Islet of Langerhans (tissue), 1 donor: ENCODE measurements at regions not wholly inside any gene's neighbourhood (a gene's known extent, or its start where the extent isn't known, plus 50 kb on each side); places are given as distances from the start of the nearest gene placed in this dataset.

Experiments
- FAIRE-seq: peaks from one replicate; lab custom pipeline; 2011; peaks lifted over from hg19 to GRCh38; lab: Jason Lieb, UNC

GRCh38 chr2:128797937-128798336 lies 479.3 kb upstream of the HS6ST1 start:
- no peak for FAIRE-seq

DNA sequence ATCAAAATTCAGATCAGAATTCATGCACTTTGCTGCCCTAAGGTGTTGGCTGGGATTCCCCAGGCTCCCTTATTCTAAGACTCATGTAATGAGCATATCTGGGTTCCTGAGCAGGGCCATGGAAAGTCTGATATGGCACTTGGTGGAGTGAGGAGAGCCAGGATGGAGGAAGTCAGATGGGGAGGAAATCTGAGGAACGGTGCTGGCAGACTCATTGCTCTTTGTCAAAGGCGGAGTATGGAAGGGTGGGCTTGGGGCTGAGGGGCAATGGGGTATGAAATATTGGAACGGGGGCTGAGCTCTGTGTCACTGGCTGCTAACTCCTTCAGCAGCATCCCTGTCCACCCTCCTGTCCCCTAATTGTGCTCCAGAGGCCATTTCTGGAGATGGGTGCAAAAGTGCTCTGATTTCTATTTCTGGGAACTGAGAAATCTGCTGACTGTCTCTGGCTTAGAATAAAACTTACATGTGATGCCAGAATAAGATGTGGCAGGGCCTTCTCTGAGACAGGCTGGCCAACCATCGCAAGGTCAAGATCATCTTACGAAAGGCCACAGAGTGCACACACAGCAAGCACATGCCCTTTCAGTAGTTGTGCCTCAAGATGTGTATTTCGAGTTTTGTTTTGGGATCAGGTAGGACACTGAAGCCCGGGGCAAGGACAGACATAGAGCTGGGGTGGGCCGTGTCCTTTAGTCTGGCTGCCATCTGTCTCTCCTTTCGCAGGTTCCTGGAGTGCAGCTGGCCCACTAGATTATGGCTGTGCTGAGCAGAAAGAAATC lies 480.0 kb upstream of the HS6ST1 start:
- no peak for FAIRE-seq

DNA sequence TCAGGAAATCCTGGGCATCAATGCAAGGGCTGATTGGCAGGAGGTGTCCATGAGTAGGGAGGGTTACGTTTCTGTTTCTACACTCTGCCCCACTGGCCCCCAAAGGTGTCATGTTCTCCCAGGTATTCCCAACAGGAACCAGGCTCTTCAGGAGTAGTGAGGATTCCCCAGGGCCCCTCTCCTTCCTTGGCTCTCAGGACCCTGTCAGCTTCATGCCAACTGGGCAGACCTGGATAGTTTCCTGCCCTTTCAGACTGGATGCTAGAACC lies 480.6 kb upstream of the HS6ST1 start:
- no peak for FAIRE-seq

- no peak for FAIRE-seq
Measured at GRCh38 chr2:128799730-128800129, 481.1 kb upstream of the HS6ST1 start.

DNA sequence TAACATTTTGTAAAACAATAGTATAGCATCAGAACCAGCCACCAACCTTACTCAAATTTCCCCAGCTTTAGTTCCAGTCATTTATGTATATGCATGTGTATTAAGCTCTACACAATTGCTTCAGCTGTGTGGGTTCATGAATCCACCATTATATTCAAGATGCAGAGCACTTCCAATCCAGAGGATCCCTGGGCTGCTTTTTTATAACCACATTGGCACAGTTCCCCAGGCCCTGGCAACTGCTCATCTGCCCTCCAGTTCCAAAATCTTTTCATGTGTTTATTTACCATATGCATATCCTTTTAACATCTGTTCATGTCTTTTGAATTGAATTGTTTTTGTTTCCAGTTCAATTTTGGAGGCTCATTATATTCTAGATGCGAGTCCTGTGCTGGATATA lies 482.9 kb upstream of the HS6ST1 start:
- no peak for FAIRE-seq

- FAIRE-seq: no peak
Measured at GRCh38 chr2:128803222-128803621, 484.6 kb upstream of the HS6ST1 start.

DNA sequence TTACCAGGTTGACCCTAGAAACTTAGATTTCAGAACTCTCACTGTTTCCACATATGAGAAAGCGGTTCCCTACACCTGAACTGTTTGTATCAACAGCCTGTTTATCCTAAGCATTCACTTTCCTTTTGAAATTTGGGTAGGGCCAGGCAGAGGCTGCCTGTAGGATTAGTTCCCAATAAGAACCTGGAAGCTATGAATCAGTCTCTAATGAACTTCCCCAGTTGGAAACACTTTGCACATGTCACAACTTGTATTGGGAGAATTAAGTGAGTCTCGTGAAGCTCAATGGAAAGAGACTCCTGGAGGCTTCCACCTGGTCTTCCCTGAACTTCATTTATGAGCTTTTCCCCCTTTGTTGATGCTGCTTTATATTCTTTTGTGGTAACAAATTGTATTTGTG lies 486.6 kb upstream of the HS6ST1 start:
- no peak for FAIRE-seq

GRCh38 chr2:128805918-128806317 lies 487.2 kb upstream of the HS6ST1 start:
- FAIRE-seq: no peak

DNA sequence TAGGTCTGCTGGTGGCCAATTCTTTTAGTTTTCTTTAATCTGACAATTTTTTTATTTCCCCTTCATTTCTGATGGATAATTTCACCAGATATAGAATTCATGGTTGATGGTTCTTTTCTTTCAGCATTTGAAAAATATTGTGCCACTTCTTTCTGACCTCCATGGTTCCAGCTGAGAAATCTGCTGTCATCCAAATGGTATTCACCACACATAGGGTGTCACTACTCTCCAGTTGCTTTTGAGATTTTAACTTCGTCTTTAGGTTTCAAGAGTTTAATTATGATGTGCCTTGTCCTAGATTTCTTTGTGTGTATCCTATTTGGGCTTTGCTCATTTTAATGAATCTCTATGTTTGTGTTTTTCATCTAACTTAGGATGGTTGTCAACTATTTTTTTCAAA lies 488.6 kb upstream of the HS6ST1 start:
- FAIRE-seq: no peak

DNA sequence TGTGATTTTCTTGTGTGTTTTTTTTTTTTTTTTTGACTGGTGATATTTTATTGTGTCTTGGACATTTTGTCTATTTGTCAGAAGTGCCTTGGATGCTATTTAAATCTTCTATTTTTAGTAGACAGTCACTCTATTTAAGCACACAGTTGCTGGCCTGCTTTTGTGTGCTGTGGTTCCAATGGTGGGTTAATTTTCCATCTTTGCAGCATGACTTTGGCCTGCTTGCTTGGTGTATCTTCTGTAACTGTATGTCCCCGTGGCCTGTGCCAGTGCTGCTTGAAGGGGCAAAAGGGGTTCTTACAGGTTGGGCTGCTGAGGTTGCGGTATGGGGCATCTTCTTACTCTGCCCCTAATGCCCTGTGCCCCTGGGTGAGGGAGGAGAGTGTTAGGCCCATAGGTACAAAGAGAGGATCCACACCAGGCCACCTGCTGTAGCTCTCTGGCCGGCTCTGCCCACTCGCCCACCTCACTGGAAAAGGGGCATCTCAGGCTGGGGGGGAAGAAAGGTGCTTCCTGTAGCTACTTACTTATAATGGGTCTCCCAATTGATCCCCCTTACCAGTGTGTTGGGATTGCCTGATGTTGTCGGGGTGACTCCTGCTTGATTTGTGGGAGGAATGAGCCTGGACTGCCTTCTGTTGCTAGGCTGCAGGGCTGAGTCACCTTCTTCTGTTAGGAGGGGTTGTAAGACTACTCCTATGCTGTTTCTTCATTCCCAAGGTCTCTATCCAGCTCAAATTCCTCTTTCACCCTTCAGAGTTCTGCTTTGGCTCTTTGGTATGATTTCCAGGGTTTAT lies 490.0 kb upstream of the HS6ST1 start:
- FAIRE-seq: no peak

- no peak for FAIRE-seq
Measured at GRCh38 chr2:128809259-128809636, 490.6 kb upstream of the HS6ST1 start.

DNA sequence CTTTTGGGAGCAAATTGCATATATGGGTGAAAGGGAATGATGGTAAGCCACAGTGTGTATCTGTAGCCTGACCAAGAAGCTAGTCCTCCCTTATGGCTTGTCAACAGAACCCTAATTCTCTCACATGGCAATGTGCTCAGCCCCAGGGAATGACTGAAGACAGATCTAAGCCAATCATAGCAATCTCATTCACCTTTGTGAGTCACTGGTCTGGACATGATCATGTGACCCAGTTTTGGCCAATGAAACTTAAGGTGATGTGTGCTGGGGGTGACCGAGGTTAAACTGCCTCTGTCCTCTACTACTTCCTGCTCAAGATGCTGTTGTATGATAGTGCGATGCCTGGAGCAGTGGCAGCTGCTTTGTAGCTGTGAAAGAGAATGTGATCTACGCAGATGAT lies 491.2 kb upstream of the HS6ST1 start:
- no peak for FAIRE-seq

DNA sequence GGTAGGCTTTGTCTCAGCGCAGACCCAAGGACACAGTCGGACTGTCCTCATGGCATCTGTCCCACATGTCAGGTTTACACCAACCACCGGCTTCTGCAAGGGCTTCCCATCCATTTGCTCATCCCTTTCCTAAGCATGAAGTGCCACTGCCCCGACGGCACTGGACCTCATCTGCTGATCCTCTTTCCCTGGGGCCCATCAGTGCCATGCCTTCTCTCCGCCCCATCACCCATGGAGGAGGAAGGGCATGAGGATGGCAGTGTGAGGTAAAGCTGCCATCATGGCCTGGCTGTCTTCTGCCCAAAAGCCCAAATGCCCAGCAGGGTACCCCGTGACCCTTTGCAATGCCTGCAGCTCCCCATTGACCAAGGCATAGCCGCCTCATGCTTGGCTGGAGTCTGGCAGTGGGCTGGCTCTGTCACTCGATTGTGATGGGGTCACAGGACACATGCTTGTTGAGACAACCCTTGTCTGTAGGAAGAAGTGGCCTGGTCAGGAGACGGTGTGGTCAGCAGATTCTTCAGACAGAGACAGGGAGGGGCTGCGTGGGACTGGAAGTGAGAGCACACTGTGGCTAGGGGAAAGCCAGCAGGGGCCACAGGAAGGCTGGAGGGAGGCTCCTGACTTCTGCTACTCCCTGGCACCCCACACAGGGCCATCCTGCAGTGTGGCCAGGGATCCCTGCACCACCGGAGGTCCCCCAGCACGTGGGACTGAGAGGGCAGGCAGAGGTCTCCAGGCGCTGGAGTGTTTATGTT lies 493.7 kb upstream of the HS6ST1 start:
- FAIRE-seq: no peak

DNA sequence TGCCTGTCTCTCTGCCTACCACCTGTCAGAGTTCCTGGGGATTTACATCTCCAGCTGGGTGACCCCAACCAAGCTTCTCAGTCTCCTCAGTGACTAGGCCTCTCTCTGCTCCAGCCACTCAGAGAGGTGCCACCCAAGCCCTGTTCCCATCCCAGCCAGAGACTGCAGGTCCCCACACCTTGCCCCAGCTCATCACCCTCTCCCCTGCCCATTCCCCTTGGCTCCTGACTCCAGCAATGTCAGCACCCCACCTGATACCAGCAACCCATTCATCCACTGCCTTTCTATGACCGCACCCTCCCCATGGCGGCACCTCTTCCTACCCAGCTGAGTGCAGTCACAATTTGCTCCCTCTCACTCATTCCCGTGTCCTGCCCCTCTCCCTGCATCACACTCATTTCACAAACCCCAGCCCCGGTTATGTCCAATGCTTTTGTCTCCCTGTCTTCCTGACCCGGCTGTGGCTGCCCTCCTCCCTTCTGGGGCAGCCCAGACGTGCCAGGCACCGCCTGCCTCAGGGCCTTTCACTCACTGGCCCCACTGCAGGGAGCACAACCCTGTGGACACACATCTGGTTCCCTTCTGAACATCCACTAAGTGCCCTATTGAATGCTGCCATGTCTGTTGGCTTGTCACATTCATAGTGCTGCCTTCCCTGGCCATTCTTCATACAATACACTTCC lies 494.8 kb upstream of the HS6ST1 start:
- FAIRE-seq: no peak

DNA sequence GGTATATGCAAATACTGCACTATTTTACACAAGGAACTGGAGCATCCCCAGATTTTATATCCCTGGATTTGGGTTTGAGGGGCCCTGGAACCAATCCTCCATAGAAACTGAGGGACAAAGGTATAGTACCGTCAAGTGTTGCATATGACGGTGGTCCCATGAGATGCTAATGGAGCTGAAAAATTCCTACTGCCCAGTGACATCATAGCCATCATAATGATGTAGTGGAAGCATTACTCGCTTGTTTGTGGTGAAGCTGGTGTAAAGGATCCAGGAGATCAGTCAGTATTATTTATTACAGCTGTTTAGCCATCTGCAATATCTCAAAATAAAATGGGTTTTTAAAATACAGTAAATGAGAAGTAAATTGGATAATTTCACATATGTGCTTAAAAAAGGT lies 496.6 kb upstream of the HS6ST1 start:
- no peak for FAIRE-seq

- FAIRE-seq: no peak
Measured at GRCh38 chr2:128817171-128817570, 498.5 kb upstream of the HS6ST1 start.

- FAIRE-seq: no peak
Measured at GRCh38 chr2:128817813-128818212, 499.1 kb upstream of the HS6ST1 start.

- peak; percentile 66 for FAIRE-seq
Measured at GRCh38 chr2:128818248-128818647, 499.6 kb upstream of the HS6ST1 start.

GRCh38 chr2:128818704-128819491 lies 500.2 kb upstream of the HS6ST1 start:
- no peak for FAIRE-seq

DNA sequence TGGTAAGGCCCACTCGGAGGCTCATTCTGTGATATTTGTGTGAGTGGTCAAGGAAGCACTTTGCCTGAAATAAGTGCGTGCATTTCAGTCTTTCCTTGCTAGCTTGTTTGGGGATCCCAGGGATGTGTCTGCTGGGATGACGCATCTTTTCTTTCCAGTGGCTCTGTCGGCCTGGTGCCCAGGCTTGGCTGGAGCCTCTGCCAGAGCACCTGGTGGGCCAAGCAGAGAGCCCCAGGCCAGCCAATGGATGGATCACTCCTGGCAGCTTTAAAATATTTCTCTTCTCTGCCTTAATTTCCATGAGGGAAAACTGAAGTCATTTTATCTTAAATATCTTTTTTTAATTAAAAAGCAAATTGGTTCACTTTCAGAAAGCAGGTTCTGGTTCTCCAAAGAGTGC lies 501.8 kb upstream of the HS6ST1 start:
- FAIRE-seq: no peak

GRCh38 chr2:128821010-128821409 lies 502.3 kb upstream of the HS6ST1 start:
- FAIRE-seq: no peak
